ENCODE measurements at regions not wholly inside any gene's neighbourhood (a gene's known extent, or its start where the extent isn't known, plus 50 kb on each side); places are given as distances from the start of the nearest gene placed in this dataset.

DNA sequence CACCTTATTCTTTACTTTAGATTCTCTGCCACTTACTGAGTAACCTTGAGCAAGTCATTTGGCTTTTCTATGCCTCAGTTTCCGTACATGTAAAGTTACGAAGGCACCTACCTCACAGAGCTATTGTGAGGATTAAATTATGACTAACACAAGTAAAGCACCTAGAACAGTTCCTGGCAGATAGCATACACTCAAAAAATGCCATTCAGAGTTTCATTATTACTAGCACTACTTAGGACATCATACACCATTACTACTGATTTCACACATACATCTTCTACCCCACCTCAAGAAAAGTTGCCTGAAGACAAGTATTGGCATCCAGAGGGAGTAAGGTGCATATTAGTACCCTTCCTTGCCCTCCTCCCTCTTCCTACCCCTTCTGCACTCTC is 107.8 kb downstream of the OGFRL1 start:
- DNase-seq (ENCODE audit: low read depth, low spot score) = no peak

DNA sequence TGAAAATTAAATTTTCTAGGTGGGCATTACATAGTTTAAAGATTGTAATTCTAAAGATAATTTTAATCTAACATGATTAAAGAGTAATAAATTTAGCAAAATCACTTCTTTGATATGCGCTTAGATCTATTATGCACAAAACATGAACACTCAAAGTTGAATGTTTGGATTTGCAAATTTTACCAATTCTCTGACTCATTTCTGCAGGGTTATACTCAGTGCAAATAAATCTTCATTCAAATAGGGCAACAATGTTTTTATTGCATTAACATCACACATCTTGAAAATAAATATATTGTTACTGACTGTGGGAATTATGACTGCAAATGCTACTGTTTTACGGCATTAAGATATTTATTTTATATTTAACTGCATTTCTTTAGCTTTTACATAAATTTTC is 110.7 kb downstream of the OGFRL1 start:
- no peak for DNase-seq (ENCODE audit: low read depth, low spot score)

DNA sequence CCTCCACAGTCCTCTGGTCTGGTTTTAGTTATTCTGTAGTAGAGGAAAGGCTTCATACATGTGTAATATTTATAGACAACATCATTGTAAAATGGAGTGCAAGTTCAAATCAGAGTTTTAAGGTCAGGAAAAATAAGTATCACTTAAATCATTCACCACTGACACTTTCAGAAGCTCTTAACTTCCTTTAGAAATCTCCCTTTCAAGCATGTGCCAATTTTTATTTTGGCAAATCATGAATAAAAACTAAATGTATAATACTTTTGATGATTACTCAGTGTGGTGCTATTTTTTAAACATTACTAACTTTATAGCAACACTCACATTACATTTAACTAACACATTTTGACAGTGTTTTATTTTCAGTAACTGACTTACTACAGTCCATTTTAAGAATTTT is 112.2 kb downstream of the OGFRL1 start:
- no peak for DNase-seq (ENCODE audit: low read depth, low spot score)

DNA sequence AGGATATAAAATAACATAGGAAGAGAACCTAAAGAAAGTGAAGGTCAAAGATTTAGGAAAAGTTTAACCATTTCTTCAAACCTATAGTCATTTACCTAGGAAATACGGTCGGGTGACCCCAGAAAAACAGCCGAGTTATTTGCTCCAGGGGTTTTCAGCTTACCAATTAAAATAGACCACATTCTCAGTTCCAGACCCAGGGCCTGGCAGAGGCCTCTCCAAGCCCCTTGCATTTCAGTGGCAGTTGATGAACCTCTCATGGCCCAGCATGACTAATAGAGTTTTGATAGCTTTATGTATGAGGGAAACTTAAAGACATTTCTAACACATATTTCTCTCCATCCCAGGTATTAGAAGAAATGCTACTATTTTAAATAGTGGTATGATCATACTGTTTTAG is 113.5 kb downstream of the OGFRL1 start:
- no peak for DNase-seq (ENCODE audit: low read depth, low spot score)

DNA sequence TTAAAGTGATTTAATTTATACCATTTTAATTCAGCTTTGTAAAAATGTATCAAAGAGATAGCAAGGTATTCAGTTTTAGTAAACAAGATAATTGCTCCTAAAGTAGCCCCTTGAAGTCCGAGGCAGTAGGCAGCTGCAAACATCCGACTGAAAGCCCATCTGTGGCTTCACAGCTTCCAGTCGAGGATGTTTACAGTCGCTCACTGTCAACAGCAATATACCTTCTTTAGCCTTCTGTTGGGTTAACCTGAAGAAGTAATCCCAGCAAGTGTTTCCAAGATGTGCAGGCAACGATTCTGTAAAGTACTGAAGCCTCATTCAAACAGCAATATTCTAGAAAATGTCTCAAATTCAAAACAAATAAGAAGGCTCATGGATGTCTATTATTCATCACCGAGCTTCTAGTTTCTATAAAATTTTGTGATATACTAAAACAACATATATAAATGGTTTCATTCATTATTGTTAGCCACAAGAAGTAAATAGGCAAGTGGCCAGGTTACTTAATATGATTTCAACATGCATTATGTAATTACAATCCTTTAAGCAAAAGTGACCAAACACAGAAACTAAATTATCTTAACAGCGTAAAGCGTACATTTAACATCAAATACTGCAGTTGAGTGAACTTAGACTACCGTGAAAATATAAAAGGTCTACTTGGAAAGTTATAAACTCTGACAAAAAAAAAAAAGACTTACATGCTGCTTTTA is 115.0 kb downstream of the OGFRL1 start:
- DNase-seq (ENCODE audit: low read depth, low spot score) = no peak

DNA sequence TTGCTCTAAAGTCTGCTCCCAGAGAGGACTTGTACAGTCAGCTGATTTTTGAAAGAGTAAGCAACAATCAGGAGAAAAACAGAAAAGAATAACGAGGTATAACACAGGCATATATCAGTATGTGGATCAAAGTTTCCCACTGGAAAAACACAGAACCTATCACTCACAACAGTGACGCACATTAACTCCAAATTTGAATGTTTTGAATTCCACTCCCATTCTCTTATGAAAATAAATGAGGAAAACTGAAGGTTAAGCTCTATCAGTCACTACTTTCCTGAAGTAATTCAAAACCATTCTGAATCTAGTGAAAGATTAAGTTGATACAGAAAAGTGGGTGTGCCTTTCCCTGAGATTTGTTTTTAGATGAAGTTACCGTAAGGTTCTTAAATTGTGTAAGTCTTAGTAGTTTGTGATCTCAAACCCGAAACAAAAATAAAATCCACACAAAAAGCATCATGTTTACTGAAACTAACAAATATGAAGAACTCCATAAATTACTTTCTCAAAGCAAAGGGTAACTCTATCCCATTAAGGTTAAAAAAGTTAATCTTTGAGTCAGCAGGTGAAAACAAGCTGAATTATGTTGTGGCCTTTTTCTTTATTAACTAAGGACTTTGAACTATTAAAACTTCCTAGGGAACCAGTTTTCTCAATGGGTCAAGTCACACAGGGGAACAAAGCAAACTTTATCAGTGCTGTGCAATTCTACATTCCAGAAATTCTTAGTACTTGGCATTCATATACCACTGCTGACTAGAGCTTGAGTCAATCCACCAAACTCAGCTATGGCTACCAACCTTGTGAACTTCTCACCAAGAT is 115.7 kb downstream of the OGFRL1 start:
- no peak for DNase-seq (ENCODE audit: low read depth, low spot score)

DNA sequence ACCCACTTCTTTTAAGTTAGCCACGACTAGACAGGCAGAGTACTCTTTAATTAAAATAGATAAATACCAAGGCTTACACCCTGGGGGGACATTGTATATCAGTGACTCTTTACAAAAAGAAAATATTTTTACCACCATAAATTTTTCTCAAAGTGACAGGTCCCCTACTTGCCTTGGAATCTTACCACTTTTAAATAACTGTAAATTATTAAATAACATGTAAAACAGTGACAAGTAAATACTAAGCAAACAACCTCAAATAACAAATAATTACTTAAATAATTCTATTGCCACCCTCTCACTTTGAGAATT is 116.3 kb downstream of the OGFRL1 start:
- DNase-seq (ENCODE audit: low read depth, low spot score) = no peak

DNA sequence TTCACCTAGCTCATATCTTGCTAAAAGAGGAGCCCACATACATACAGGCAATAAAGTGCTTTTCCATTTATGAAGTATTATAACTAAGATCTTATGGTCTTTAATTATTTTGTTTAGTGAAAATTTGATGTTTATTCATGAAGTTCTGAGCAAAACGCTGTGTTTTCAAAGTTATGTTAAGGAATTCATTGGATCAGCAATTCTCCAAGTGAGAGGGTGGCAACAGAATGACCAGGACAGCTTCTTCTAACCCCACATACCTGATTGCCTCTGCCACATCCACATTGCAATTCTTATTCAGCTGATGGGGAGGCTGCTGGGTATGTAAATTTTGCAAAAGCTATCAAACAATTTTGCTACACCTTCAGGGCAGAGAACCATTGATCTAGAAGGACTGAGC is 116.8 kb downstream of the OGFRL1 start:
- no peak for DNase-seq (ENCODE audit: low read depth, low spot score)

DNA sequence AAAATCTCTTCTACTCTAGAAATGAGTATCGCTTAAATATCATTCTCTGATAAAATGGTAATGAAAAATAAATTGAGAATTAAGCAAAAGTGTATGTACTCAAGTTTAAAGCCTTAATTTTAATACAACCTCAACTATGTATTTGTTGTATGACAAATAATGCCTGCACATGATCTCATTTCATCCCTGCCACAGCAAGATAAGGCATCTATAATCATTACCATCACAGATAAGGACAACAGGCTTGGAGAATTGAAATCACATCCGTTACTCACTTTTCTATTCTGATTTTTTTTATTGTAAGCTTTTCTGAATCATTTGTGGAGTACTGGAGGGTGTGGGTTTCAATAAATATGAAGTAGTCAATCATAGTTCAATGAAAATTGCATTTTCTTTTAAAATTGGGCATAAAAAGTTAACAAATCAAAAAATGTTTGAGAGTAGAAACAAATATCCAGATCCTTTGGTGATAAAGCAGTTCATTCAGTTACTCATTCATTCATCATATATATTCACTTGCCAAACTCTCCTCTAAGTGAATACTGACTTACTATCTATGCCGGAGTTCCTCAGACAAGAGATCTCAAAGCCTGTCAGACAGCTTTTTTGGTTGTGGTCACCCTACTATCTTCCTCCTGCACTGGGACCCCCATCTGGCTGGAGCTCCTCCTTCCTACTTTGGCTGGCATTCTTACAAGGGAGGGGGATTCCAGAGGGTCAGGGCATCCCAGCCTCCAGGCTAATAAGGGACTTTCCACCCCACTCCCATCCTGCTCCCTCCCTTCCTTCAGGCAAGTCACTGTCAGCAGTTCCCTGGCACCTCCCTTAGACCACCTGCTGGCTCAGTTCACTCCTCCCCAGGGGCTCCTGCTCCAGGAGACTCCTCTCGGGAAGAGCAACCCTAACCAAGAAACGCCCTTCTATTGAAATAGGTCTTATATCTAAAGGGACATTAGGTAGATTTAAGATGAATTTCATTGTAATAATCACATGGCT is 118.6 kb downstream of the OGFRL1 start:
- DNase-seq (ENCODE audit: low read depth, low spot score) = no peak

DNA sequence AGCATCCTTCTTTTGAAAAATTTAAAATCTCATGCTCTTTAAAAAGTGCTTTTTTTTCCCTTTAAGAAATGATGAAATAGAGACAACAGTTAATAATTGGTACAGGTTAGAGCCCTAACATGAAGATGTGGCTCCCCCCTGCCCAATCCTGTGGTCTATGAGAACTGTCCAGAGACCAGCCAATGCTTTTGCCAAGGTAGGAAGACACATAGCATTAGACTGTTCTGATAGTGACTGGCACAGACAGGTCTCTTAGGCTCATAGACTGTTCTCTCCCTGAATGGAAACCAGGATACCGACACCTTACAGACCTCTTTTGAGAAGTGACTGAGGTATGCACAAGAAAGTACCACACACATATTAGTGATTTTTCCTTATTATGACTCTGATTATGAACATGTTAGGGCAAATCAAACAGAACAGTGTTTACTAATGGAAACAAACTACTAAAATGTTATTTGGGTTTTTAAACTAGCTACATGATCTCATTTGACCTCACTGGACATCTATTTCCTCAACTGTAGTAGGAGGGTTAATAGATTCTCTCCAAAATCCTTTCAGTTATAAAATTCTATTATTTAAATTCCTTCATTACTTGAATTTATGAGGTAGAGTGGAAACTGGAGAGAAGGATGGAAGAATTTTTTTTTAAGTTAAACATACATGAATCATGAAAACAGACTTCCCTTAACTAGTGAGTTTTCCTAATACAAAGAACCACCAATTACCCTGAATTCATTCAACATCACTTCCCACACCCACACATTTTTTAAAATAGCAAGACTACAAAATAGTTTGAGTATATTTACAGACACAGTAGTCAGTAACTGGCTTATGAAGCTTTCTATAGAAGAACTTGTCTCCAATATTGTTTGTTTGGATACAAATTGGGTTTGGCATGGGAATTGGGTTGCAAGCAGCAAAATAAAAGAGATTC is 120.4 kb downstream of the OGFRL1 start:
- DNase-seq (ENCODE audit: low read depth, low spot score) = no peak

DNA sequence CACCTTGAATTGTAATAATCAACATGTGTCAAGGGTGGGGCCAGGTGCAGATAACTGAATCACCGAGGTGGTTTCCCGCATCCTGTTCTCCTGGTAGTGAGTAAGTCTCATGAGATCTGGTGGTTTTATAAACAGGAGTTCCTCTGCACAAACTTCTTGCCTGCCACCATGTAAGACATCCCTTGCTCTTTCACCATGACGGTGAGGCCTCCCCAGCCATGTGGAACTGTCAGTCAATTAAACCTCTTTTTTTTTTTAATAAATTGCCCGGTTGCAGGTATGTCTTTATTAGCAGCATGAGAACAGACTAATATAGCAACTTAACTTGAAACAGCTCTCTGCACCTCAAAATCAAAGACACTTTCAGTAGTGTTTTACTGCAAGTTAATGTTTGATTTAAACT is 121.6 kb downstream of the OGFRL1 start:
- DNase-seq (ENCODE audit: low read depth, low spot score) = no peak

DNA sequence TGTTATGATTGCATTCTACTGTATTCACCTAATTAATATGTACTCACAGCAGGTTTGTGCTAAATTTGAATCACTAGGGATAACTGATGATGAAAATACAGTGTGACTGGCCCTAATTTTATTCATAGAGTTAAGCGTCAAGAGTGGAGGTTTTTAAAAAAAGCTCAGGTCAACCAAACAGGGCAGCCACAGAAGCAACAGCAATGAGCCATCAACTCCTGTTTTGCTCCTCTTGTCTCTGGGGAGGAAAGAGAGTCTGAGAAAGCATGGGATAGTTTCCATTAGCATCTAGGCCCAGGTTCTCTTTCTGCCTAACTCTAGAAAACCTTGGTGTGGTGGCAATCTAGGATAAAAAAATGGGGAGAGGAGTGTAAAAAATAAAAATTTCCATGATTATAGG is 122.1 kb downstream of the OGFRL1 start:
- DNase-seq (ENCODE audit: low read depth, low spot score) = no peak

DNA sequence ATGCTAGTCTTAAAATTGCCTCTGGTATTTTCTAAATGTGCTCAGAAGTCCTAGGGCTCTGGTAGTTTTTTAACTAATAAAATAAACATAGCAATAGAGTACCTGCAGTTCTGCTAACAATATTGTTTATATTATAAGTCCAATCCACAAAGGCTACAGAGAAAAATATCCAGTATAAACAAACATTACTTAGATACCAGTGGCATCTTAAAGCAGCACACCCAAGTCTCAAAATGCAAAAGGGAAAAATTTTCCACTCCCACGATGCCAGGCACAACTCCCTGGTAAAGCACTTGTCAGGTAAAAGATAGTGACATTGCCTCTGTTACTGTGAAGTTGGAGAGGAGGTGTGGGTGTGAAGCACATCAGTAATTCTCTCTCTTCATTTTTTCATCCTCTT is 123.3 kb downstream of the OGFRL1 start:
- no peak for DNase-seq (ENCODE audit: low read depth, low spot score)

DNA sequence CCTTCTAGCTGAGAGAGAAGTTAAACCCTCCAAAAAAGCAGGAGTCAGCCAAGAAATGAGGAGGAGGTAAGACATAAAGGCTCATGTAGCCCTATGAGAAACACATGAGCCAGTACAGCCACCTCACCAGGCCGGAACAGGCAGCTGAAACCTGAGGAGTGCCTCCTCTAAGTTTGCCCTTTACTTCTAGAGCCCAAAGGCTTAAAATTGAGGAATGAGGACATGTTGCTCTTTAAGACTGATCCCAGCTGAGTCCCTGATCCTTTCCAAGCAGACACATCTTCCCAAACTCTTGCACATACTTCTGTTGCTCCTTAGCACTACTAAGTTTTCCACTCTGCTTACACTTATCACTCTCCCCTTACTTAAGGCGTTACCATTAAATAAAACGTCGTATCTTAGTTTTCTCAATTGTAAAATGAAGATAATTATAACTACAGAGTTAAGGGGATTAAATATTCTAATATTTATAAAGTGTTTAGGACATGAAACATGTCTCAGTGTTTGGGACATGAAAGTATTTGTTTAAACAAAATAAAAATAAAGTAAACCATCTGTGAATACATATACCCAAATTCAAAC is 124.0 kb downstream of the OGFRL1 start:
- no peak for DNase-seq (ENCODE audit: low read depth, low spot score)

DNA sequence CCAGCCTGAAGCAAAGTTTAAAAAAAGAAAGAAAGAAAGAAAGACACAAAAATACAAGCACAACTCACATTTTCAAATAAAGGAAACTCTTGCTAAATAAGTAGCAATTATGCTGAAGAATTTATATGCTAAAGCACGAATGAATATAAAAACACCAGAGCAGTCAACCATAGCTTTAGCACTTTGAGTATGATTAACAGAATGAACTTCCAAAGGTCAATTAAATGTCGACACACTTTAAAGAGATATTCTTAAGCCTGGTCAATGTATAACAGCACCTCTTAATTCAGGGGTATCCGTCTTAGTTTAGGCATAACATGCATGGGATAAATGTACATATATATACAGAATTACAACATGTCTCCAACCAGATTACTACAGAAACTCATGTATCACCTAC is 125.9 kb downstream of the OGFRL1 start:
- DNase-seq (ENCODE audit: low read depth, low spot score) = no peak

DNA sequence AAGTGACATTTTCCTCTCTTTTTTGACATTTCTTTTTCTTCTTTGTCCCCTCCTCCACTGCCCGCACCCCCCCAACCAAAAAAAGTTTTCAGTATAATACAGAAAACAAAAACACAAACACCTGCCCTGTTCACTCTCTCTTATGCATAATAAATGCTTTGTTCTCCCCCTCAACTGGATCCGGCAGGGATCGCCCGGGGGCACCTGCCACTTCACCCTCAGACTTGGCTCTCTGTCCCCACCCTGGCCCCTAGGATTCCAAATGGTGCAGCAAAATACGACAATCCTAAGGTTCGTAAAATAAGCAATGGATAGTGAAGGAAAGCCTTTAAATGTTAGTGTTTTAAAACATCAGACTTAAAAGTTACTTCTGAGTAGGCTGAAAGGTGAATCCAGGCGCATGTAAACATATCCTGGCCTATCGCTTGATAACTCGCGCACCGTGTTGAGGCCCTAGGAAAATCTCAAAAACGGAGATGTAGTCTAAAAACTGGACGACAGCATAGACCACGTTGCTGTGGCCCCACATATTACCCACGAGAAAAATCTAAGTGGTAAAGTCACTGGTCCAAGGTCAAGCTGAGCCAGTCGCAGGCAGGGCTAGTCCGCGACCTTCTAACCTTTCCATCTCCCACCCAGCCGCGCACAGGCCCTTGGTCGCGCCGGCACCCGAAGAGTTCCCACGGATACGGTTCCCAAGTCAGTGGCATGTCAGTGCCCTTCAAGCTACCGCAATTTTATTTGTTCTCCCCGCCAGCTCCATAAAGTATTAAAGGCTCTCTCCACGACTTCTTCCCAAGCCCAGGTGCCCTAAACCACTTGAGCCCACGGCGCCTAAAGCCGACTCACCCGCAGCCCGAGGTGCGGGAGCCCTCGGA is 130.8 kb downstream of the OGFRL1 start:
- DNase-seq (ENCODE audit: low read depth, low spot score) = no peak

DNA sequence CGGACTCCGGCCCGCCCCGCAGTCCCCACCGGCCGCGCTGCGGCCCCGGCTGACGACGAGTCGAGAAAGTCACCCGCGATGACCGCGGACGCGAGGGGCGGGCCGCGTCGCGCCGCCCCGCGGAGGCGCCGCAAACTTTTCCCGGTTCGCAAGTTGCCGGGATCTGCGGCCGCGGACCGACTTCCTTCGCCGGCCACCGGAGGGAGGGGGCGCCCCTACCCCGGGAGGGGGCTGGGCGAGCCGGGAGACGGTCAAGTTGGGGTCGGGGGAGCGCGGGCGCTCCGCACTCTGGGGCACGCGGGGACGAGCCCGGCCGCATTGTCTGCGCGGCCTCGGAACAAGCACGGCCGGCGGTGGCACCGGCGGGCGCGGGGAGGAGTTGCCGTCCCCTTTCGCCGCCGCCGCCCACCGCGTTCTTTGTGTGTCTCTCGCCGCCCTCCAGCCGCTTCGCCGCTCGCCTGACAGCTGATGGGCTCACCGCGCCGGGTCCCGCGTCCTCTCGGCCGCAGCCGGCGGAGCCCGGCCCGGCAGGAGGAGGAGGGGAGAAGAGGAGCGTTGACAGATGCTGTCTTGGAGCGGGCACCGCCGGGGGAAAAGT is 131.6 kb downstream of the OGFRL1 start:
- DNase-seq (ENCODE audit: low read depth, low spot score) = no peak

DNA sequence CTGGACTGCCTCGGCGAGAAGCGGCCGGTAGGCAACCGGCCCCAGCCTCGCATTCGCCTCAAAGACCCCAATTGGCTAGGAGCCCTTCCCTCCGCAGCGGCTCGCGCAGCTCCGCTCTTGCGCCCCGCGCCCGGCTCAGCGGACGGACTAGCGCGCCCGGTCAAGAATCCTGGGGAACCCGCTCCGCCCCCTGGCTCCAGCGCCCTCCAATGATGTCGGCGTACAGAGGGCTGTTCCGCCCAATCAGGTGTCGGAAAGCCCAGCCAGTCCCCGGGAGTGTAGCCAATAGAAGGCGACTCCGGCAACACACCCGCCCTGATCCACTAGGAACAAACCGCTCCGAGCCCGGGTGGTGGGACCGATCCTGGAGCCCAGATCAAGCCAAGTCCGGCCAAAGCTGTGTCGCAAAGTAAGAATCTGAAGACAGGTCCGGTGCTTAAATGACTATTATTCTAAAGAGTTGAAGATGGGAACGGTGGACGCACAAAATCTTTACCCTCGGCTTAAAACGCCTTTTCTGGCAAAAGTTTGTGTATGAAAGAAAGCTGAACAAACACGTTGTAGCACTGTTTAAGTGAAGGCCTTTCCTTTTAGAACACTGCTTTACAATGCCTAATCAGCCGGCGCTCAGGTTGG is 132.2 kb downstream of the OGFRL1 start:
- DNase-seq (ENCODE audit: low read depth, low spot score) = peak; percentile 86

DNA sequence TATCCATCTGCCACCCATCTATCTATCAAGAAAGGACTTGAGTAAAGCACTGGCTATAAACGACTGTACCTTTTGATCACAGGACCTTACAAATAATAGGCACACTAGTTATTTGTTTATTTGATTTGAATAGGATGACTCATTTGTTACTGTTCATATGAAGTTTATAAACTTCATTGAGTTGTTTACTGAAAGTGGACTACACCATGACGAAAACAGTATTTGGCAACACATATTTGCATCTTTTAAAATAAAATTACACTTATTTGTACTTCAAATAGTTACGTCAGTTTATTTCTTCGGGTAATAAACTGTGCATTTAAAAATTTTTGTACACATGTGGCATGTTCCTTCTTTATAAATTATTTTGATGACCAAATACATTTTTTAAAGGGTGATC is 133.0 kb downstream of the OGFRL1 start:
- DNase-seq (ENCODE audit: low read depth, low spot score) = no peak
